Kasumi-1 (cell line): ENCODE measurements at regions not wholly inside any gene's neighbourhood (a gene's known extent, or its start where the extent isn't known, plus 50 kb on each side); places are given as distances from the start of the nearest gene placed in this dataset.
"Not testable (repeated sequence)": the region's sequence is repeated elsewhere in the genome, so short reads cannot be mapped to it uniquely, and the experiment has no call there.

Experiments
- DNase-seq, 2 experiments: peaks; one replicate each; lab custom pipeline; 2025; lab: John Stamatoyannopoulos, UW

DNA sequence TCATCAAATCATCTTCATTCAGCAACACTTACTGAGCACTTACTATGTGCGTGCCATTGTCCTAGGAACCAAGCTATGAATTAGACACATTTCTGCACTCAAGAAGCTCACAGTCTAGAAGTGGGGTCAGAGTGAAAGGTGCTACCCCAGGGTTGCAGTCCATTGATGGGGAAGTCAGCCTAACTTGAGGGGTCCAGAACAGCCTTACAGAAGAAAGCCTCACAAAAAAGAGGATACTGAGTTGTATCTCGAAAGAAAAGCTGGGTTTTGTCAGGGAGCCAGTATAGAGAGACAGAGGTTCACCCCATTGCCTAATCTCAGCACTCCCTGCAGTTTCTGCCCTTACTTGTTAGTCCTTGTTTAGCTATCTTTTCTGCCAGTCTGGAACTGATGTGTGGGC lies 153.1 kb upstream of the JUN start:
- DNase-seq, result no peak

- no peak for DNase-seq
Observed at GRCh38 chr1:58939146-58939545, 155.3 kb upstream of the JUN start.

DNA sequence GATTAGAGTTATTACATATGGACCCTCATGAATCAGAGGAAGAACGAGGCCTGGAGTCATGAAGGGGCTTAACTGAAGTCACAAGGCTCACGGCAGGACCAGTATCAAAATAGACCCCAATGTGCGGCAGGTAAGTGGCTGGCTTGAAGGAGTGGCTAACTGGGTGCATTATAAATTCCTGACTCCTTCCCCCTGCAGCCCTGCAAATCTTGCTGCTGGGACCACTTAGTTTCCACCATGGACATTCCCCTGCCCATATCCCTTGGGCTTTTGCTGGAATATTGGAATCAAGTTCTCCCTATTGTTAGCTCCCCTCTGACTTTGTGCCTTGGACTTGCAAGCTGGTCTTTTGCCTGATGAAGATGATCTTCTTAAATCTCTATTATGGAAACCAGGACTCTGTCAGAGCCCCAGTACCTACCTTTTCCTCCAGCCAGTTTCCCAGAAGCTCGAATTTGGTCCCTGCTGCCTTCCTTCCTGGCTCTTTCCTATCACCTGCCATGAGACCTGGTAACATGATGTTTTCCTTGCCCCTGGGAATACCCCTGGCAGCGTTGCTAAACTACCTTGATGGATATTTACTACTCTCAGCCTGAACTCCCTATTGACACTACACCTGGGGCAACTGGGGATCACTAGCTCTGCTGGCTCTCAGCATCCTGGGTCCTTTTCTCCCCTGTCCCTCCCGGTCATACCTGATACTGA lies 156.0 kb upstream of the JUN start:
- DNase-seq, result no peak

DNA sequence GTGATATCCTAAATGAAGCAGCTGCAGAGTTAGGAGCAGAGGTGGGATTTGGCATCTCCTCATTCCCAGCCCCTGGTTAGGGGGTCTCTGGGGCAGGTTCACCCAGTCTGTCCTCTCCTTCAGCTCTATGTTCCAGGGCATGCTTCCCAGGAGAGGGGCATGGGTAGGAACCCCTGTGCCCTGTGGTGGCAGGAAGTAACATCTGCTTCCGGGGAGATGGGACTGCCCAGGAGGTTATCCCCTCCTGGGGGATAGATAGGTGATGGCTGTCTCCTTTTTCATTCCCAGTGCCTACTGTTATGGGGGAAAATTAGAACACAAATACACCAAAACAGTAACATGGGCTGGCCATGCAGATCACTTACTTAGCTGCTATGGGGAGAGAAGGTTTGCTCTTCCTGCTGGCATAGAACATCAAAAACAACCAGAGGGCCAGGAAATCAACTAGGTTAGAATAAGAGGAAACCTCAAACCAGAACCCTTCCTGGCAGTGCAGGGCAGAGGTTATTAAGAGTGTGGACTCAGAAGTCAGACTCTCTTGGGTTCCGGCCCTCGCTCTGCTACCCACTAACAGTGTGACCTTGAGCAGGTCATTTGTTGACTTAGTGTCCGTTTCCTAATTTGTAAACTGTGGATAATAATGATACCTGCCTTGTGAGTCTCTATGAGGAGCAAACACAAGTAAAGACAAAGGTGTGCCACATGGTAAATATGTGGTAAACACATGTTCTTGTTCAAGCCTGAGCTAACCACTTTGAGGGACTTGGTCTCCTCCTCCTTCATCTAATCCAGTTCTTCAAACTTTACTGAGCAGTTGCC lies 157.8 kb upstream of the JUN start:
- peak; percentile 72 to 75 for DNase-seq

DNA sequence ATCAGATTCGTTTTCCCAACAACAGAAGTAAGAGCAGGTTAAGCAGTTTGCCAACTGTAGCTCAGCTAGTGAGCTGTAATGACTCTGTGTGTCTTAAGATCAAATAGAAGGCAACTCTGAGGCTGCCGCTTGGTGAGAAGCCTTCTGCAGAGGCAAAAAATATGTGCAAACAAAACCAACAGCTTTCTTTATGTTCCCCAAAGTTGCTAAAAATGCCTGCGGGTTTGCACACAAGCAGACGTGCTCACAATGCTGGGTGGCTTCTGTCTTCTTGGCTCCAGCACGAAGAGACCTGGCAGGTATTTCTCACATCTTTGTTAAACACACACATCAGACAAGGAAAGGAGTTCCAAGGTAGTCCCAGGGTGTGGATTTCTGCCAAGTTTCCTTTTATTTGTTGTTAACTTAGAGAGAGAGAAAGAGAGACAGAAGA lies 158.9 kb upstream of the JUN start:
- no peak for DNase-seq

- DNase-seq, result no peak
Observed at GRCh38 chr1:58943776-58944175, 159.9 kb upstream of the JUN start.

DNA sequence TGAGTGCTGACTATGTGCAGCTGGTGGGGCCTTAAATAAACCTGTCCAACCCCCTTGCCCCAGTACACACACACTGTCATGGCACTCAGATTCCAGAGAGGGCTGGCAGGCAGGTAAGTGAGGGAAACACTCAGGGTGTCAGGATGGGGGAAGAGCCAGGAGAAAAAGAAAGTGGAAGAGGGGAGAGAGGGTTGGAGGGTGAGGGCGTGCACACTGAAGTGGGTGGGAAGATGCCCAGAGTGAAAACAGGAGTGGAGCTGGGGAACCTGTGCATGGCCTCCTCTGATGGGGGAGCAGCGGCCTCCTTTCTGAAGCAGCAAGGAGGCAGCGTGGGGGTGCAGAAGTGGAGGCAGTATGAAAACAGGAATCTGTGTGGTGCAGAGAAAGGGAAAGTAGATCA lies 160.6 kb upstream of the JUN start:
- no peak for DNase-seq

- no peak for DNase-seq
Observed at GRCh38 chr1:58946390-58946789, 162.5 kb upstream of the JUN start.

DNA sequence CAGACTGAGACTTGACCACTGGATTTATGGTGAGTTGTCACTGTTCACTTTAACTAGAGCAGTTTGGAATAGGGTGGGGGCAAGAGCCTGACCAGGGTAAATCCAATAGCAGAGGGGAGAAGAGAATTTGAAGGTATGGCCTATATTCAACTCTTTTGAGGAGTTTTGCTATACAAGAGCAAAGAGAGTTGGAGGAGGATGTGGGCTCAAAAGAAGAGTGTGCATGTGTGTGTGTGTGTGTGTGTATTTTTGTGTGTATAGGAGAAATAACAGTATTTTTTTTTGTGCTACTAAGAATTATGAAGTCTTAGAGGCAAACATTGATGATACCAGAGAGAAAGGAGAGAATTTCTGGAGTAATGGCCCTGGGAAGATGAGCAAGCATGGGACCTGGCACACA lies 164.8 kb upstream of the JUN start:
- DNase-seq, result no peak

DNA sequence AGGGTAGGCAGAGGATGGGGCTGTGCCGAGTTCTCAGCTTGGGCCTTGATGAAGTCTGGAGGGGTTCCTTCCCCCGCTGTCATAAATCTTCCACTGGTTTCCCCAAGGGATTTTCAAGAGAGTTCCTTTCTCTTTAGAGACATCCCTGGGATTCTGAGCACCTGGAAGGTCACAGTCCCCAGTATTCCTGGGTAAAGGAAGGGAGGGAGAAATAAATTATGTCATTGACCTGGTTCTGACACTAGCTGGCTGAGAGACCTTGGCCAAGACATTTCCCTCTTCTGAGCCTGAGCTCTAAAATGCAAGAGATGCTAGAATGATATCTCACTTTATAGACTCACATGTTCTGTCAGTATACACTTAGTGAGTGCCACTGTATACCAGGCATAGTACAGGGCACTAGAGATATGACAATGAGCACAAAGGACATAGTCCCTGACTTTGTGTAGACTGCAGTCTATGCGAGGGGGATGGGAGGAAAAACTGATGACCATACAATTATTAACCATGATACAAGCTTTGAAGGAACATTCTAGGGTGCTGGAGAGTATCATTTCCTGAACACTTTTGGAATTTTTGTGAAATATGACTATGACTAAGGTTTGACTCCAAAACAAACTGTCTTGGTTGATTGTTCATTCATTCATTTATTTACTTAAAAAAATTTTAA lies 165.8 kb upstream of the JUN start:
- DNase-seq, result no peak

DNA sequence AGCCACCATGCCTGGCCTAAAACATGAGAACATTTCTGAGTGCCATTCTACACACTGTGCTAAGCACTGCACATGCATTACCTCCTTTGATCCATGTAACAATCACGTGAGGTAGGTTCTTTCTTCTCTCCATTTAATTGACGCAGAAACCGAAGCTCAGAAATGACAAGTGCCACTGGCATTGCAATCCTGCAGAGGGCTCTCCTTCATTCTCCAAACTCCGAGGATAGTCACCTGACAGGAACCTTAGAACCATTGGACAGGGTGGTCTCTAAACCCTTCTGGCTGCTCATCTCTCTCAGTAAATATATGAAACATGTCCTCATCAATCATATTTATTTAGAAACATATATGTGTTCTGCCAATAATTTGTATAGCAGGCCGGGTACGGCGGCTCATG lies 167.1 kb upstream of the JUN start:
- no peak for DNase-seq

DNA sequence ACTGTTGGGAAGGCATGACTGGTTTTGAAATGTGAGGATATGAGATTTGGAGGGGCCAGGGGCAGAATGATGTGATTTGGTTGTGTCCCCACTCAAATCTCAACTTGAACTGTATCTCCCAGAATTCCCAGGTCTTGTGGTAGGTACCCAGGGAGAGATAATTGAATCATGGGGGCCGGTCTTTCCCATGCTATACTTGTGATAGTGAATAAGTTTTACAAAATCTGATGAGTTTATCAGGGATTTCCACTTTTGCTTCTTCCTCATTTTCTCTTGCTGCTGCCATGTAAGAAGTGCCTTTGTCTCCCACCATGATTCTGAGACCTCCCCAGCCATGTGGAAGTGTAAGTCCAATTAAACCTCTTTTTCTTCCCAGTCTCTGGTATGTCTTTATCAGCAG lies 170.1 kb upstream of the JUN start:
- not testable (repeated sequence) for DNase-seq

DNA sequence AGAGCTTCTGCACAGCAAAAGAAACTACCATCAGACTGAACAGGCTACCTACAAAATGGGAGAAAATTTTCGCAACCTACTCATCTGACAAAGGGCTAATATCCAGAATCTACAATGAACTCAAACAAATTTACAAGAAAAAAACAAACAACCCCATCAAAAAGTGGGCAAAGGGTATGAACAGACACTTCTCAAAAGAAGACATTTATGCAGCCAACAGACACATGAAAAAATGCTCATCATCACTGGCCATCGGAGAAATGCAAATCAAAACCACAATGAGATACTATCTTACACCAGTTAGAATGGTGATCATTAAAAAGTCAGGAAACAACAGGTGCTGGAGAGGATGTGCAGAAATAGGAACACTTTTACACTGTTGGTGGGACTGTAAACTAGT lies 179.4 kb upstream of the JUN start:
- DNase-seq, result not testable (repeated sequence)

DNA sequence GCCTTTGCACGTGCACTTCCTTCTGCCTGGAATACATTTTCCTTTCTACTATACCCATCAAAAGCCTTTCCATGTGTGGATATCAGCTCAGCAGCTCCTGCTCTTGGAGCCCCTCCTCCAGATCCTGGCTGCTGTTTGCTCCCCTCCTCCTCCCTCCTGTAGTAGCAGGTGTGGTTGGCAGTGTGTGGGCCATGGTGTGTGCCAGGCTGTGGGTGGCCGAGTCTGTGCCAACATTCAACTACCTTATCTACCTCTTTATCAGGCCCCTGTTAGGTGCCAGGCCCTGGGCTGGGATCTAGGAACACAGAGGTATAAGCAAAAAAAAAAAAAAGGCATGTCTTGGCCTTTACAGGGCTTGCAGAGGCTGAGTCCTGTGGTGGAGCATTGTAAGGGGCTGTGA lies 180.6 kb upstream of the JUN start:
- DNase-seq, result no peak

GRCh38 chr1:58964880-58965279 lies 181.0 kb upstream of the JUN start:
- DNase-seq, result no peak

DNA sequence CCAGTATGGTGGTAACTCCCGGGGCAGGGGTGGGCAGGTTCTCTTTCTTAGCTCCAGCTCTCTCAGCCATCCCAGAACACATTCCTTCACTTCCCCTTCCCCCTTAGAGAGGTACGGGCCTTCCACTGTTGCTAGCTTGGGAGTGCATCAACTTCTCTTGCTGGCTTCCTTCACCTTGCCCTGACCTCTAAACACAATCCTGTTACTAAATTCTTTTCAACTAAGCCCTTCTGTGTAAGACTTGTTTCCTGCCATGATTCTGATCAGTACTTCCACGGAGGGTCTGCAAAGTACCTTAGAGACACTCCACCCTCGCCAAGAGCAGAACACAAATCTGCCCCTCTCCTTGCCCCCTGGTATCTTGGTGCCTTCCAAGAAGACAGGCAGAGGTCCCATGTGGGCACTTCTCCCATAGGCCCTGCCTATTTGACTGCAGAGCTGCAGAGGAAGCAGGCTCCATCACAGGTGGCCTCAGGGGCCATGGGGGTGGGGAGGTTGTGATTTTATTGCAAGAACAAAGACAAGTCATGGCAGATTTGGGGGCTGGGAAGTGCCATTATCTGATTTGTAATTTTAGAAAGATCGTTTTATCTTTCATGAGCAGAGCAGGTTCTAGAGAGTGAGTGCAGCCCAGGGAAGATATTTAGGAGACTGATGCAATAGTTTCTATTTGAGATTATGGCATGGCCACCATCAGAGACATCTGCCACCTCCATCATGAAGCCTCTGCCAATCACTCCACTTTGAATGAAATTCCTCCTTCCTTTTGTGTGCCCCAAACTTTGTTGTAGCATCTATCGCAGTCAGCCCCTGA lies 182.5 kb upstream of the JUN start:
- no peak for DNase-seq

DNA sequence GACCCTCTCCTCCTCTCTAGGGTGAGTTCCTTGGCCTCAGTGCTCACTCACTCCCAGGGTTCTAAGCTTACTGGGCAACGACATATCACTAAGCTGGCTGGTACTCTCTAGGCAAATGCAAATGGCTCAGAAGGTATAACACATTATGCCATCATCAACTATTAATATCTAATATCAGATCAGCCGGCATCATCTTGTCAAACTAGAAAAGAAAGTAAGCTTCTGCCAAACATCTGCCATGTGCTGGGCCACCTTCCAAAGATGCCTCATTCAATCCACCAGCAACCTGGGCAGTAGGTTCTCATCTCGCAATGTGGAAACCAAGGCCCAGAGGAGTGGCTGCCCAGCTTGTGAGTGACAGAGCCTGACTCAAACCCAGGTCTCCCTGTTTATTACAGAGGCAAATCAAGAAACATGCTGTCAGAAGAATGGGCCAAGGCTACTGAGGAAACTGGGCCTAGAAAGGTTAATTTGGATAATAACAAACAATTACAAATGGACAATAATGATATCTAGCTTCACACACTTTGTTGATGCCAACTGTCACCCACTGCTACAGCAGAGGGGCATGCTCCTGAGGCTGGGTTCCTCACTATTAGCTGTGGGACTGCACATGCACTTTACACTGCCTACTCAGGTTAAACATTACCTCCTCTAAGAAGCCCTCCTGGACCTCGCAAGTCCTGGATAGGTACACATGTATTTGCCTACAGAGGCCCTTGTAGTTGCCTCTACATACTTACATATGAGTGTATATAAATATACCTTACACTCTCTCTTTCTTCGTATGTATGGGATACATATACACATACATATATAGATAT lies 183.3 kb upstream of the JUN start:
- DNase-seq, result no peak

- no peak for DNase-seq
Observed at GRCh38 chr1:58968360-58968952, 184.6 kb upstream of the JUN start.

DNA sequence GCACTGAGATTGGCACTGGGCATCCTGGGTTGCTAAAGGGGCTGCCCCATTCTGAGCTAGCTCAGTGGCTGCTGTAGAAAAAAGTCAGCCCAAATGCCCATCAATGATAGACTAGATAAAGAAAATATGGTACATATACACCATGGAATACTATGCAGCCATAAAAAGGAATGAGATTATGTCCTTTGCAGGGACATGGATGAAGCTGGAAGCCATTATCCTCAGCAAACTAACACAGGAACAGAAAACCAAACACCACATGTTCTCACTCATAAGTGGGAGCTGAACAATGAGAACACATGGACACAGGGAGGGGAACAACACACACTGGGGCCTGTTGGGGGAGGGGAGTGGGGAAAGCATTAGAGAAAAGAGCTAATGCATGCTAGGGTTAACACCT lies 185.3 kb upstream of the JUN start:
- not testable (repeated sequence) for DNase-seq

- DNase-seq, result no peak
Observed at GRCh38 chr1:58971629-58972140, 187.8 kb upstream of the JUN start.

GRCh38 chr1:58975888-58976287 lies 192.0 kb upstream of the JUN start:
- peak; percentile 8 for DNase-seq
